ENCODE measurements at regions not wholly inside any gene's neighbourhood (a gene's known extent, or its start where the extent isn't known, plus 50 kb on each side); places are given as distances from the start of the nearest gene placed in this dataset.

DNA sequence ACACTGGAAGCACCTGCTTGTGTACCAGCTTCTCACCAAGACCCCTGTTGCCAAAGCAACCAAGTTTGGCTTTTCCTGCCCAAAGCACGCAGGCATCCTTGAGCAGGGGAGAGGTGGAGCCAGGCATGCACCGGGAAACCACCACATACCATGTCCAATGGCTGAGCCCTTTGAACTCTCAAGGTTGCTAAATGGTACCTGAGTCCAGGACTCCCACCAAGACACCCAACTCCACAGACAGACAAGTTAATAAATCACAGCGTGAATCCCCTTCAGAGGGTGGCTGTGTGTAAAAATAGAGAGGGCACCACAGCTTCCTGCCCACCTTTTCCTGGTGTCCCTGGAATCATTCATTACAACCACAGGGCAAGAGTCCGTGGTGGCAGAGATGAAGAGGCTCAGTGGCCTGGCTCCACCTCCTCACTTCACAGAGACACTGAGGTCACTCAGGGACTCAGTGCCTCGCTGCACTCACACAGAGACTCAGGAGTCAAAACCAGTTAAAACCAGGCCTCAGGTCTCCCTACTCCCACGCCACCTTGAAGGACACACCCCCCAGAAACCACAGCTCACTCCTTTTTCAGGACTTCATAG lies 143.7 kb downstream of the C5orf15 start:
- TF ChIP-seq, protein P1, sequence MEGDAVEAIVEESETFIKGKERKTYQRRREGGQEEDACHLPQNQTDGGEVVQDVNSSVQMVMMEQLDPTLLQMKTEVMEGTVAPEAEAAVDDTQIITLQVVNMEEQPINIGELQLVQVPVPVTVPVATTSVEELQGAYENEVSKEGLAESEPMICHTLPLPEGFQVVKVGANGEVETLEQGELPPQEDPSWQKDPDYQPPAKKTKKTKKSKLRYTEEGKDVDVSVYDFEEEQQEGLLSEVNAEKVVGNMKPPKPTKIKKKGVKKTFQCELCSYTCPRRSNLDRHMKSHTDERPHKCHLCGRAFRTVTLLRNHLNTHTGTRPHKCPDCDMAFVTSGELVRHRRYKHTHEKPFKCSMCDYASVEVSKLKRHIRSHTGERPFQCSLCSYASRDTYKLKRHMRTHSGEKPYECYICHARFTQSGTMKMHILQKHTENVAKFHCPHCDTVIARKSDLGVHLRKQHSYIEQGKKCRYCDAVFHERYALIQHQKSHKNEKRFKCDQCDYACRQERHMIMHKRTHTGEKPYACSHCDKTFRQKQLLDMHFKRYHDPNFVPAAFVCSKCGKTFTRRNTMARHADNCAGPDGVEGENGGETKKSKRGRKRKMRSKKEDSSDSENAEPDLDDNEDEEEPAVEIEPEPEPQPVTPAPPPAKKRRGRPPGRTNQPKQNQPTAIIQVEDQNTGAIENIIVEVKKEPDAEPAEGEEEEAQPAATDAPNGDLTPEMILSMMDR (IDR thresholded peaks at IDR 0.05), result no peak
- TF ChIP-seq POLR2A (IDR thresholded peaks at IDR 0.05), result no peak

Measured in testis (tissue), 2 donors.